H1 (cell line): ENCODE measurements at regions not wholly inside any gene's neighbourhood (a gene's known extent, or its start where the extent isn't known, plus 50 kb on each side); places are given as distances from the start of the nearest gene placed in this dataset.

ENCODE experiments used
- CTCF ChIA-PET: fragments of 300-600 bp; sonication (Branson Sonifier 250); formaldehyde crosslinking; loops from one replicate; lab custom pipeline; 2021; ENCODE audit not compliant: partially characterized antibody; lab: Charles Lee
- POLR2A ChIA-PET: fragments of 300-600 bp; sonication (Branson Sonifier 250); formaldehyde crosslinking; loops from one replicate; lab custom pipeline; 2021; ENCODE audit warnings: inconsistent platforms; ENCODE audit not compliant: partially characterized antibody; lab: Charles Lee
- DNase-seq, 2 experiments: peaks; one replicate each; pipeline versions ENCODE4 v3.0.0 to v3.0.0-alpha.2; 2010 to 2022; ENCODE audit warnings: low spot score in 2 of 2, low read depth in 1 of 2, mixed read lengths in 1 of 2
- FAIRE-seq: peaks from 2 replicates; lab custom pipeline; 2011; peaks lifted over from hg19 to GRCh38; lab: Jason Lieb, UNC
- H2AFZ ChIP-seq: 2 replicates; pipeline ENCODE4 v1.8.1; 2012; ENCODE audit warnings: low read length, inconsistent platforms
- H2AK5ac ChIP-seq: 2 replicates; pipeline ENCODE4 v1.6.1; 2013; ENCODE audit warnings: low read depth, low read length
- H2BK120ac ChIP-seq: replicated peaks from 2 replicates; pipeline ENCODE3; 2013; ENCODE audit warnings: low read depth, low read length, inconsistent platforms
- H2BK12ac ChIP-seq: 2 replicates; pipeline ENCODE4 v1.6.1; 2013; ENCODE audit warnings: low read depth, low read length
- H2BK15ac ChIP-seq: 2 replicates; pipeline ENCODE4 v1.6.1; 2013; ENCODE audit warnings: low read length
- H2BK20ac ChIP-seq: 2 replicates; pipeline ENCODE4 v1.6.1; 2013; ENCODE audit warnings: low read length
- H2BK5ac ChIP-seq: 2 replicates; pipeline ENCODE4 v1.6.1; 2013; ENCODE audit warnings: low read depth, low read length
- H3K14ac ChIP-seq: 2 replicates; pipeline ENCODE4 v1.6.1; 2013; ENCODE audit warnings: inconsistent platforms; ENCODE audit not compliant: insufficient read length
- H3K18ac ChIP-seq: 2 replicates; pipeline ENCODE4 v1.6.1; 2013; ENCODE audit warnings: low read length; ENCODE audit errors: extremely low read depth
- H3K23ac ChIP-seq: 2 replicates; pipeline ENCODE4 v1.6.1; 2013; ENCODE audit warnings: inconsistent platforms; ENCODE audit not compliant: insufficient read length
- H3K23me2 ChIP-seq: 2 replicates; pipeline ENCODE4 v1.6.1; 2013; ENCODE audit warnings: low read depth, low read length
- H3K27ac ChIP-seq: 2 replicates; pipeline ENCODE4 v1.6.1; 2011; ENCODE audit warnings: low read depth, low read length, inconsistent platforms
- H3K27me3 ChIP-seq, 4 experiments: replicated peaks in 1 of 4; 1 replicate in 1 of 4; 2 replicates in 3 of 4; pipeline versions ENCODE4 v1.6.1 to v1.8.1; 2011 to 2013; ENCODE audit warnings: low read length in 3 of 4, mild to moderate bottlenecking in 3 of 4, inconsistent platforms in 2 of 4, mixed read lengths in 2 of 4, moderate library complexity in 1 of 4; ENCODE audit not compliant: control insufficient read depth in 3 of 4, insufficient read depth in 3 of 4; ENCODE audit errors: extremely low read depth in 1 of 4
- H3K36me3 ChIP-seq, 4 experiments: 2 replicates each; pipeline versions ENCODE4 v1.6.1 to v1.8.1; 2011 to 2013; ENCODE audit warnings: mild to moderate bottlenecking in 4 of 4, low read length in 3 of 4, moderate library complexity in 2 of 4, control low read depth in 1 of 4, inconsistent platforms in 1 of 4; ENCODE audit not compliant: insufficient read depth in 4 of 4, control insufficient read depth in 2 of 4
- H3K4ac ChIP-seq: replicated peaks from 2 replicates; pipeline ENCODE3; 2013; ENCODE audit warnings: low read length, low read depth, mixed read lengths, inconsistent platforms; ENCODE audit not compliant: insufficient read length
- H3K4me1 ChIP-seq, 4 experiments: replicated peaks in 1 of 4; 1 replicate in 1 of 4; 2 replicates in 3 of 4; pipeline versions ENCODE4 v1.6.1 to v1.8.1; 2011 to 2013; ENCODE audit warnings: low read length in 3 of 4, inconsistent platforms in 2 of 4, mixed read lengths in 1 of 4; ENCODE audit not compliant: insufficient read depth in 4 of 4, control insufficient read depth in 3 of 4
- H3K4me2 ChIP-seq, 2 experiments: 2 replicates each; pipeline versions ENCODE4 v1.6.1 to v1.8.1; 2011 to 2013; ENCODE audit warnings: low read depth in 2 of 2, low read length in 2 of 2, control low read depth in 1 of 2, inconsistent platforms in 1 of 2, mild to moderate bottlenecking in 1 of 2; ENCODE audit not compliant: insufficient read depth in 1 of 2
- H3K4me3 ChIP-seq, 4 experiments: fragments of 200-600, 300-600 bp in 1 of 4; sonication (generic), shearing (Covaris generic), sonication (Bioruptor Twin) in 1 of 4; 2 replicates each; pipeline versions ENCODE4 v1.5.1 to v1.8.1; 2011 to 2016; ENCODE audit warnings: low read length in 4 of 4, low read depth in 3 of 4, control low read depth in 2 of 4, inconsistent platforms in 2 of 4, mild to moderate bottlenecking in 2 of 4, mixed read lengths in 1 of 4, moderate library complexity in 1 of 4; ENCODE audit not compliant: insufficient read depth in 2 of 4; ENCODE audit errors: extremely low read depth in 1 of 4
- H3K56ac ChIP-seq: replicated peaks from 2 replicates; pipeline ENCODE3; 2013; ENCODE audit warnings: low read depth, mild to moderate bottlenecking, mixed read lengths, low read length, inconsistent platforms; ENCODE audit not compliant: insufficient read length
- H3K79me1 ChIP-seq: 2 replicates; pipeline ENCODE4 v1.6.1; 2013; ENCODE audit warnings: low read depth, low read length, control low read depth
- H3K79me2 ChIP-seq, 2 experiments: 2 replicates each; pipeline versions ENCODE4 v1.6.1 to v1.8.1; 2012 to 2013; ENCODE audit warnings: low read length in 2 of 2, mild to moderate bottlenecking in 2 of 2, inconsistent platforms in 1 of 2; ENCODE audit not compliant: insufficient read depth in 2 of 2, control insufficient read depth in 1 of 2
- H3K9ac ChIP-seq, 4 experiments: replicated peaks in 1 of 4; 1 replicate in 1 of 4; 2 replicates in 3 of 4; pipeline versions ENCODE4 v1.6.1 to v1.8.1; 2011 to 2013; ENCODE audit warnings: low read depth in 3 of 4, low read length in 3 of 4, control low read depth in 2 of 4, mild to moderate bottlenecking in 2 of 4, moderate library complexity in 2 of 4, inconsistent platforms in 1 of 4; ENCODE audit errors: extremely low read depth in 1 of 4
- H3K9me3 ChIP-seq, 2 experiments: 2 replicates each; pipeline versions ENCODE4 v1.6.1 to v1.8.1; 2012 to 2013; ENCODE audit warnings: mild to moderate bottlenecking in 2 of 2, moderate library complexity in 2 of 2, control low read depth in 1 of 2, inconsistent platforms in 1 of 2, low read depth in 1 of 2, low read length in 1 of 2, mixed read lengths in 1 of 2; ENCODE audit not compliant: insufficient read depth in 2 of 2
- H4K20me1 ChIP-seq, 2 experiments: replicated peaks in 1 of 2; 2 replicates each; pipeline versions ENCODE3 to v1.8.1; 2011 to 2013; ENCODE audit warnings: inconsistent platforms in 2 of 2, low read length in 2 of 2, mild to moderate bottlenecking in 1 of 2; ENCODE audit not compliant: insufficient read depth in 2 of 2, control insufficient read depth in 1 of 2
- H4K5ac ChIP-seq: 2 replicates; pipeline ENCODE4 v1.6.1; 2013; ENCODE audit warnings: low read length, low read depth, mixed read lengths, inconsistent platforms; ENCODE audit not compliant: insufficient read length
- H4K8ac ChIP-seq: 2 replicates; pipeline ENCODE4 v1.8.0; 2013; ENCODE audit warnings: mild to moderate bottlenecking, moderate library complexity, low read length, inconsistent platforms; ENCODE audit not compliant: insufficient read depth; ENCODE audit errors: extremely low read depth
- H4K91ac ChIP-seq: replicated peaks from 2 replicates; pipeline ENCODE3; 2013; ENCODE audit warnings: low read length, mixed read lengths, inconsistent platforms; ENCODE audit not compliant: insufficient read length
- RAD21 ChIP-seq, 2 experiments: IDR thresholded peaks in 1 of 2; conservative IDR thresholded peaks in 1 of 2; 2 replicates each; pipeline ENCODE4 v1.6.1; 2011; ENCODE audit warnings: low read depth in 2 of 2, low read length in 2 of 2, improper control_type of control experiment in 1 of 2, inconsistent platforms in 1 of 2, mild to moderate bottlenecking in 1 of 2, moderate library complexity in 1 of 2
- SIN3A ChIP-seq, 2 experiments: IDR thresholded peaks in 1 of 2; conservative IDR thresholded peaks in 1 of 2; 2 replicates each; pipeline ENCODE4 v1.6.1; 2011 to 2012; ENCODE audit warnings: low read length in 2 of 2, improper control_type of control experiment in 1 of 2, low read depth in 1 of 2, mild to moderate bottlenecking in 1 of 2
- WGBS, 2 experiments: shearing (Covaris generic) in 1 of 2; methylation state at CpG; one replicate each; pipeline versions ENCODE4 v1.1.6 to v1.1.7; 2013 to 2015; ENCODE audit warnings: low lambda C conversion rate in 2 of 2, mixed read lengths in 2 of 2, inconsistent platforms in 1 of 2, low coverage in 1 of 2, missing lambda C conversion rate in 1 of 2; ENCODE audit not compliant: insufficient replicate concordance in 2 of 2, insufficient coverage in 1 of 2, insufficient read length in 1 of 2; ENCODE audit errors: extremely low coverage in 1 of 2, missing lambda C conversion rate in 1 of 2; 5-methylcytosine and 5-hydroxymethylcytosine counted together

- DNase-seq (no peak), FAIRE-seq (no peak)
- Histone ChIP-seq H3K9ac (no peak overlapping the region), H2BK12ac (no peak overlapping the region), H3K14ac (no peak overlapping the region), H2BK20ac (no peak overlapping the region), H3K79me1 (no peaks in the 10 kb centered on the region), H3K4me3 (no peak overlapping the region), H3K36me3 (no peaks in the 10 kb centered on the region), H3K4ac (no peak overlapping the region), H3K4me1 (no peaks in the 10 kb centered on the region; a peak in 1 of 7 replicates), H4K8ac (no peak overlapping the region), H3K9me3 (no peaks in the 10 kb centered on the region), H2AK5ac (no peak overlapping the region), H2BK15ac (no peak overlapping the region), H3K18ac (no peak overlapping the region), H4K20me1 (no peaks in the 10 kb centered on the region), H3K4me2 (no peak overlapping the region), H2BK120ac (no peak overlapping the region), H2AFZ (no peak overlapping the region), H4K5ac (no peak overlapping the region), H2BK5ac (no peak overlapping the region), H3K27me3 (peaks cover 0 to 2% (median 2%) of the 10 kb centered on the region in 4 experiments; a peak in 2 of 7 replicates), H3K23ac (no peak overlapping the region), H3K79me2 (no peaks in the 10 kb centered on the region), H4K91ac (no peak overlapping the region), H3K23me2 (no peaks in the 10 kb centered on the region), H3K27ac (no peak overlapping the region), H3K56ac (no peak overlapping the region)
- WGBS, 2 experiments, result 86% methylated on average over 7 of the region's 7 CpGs; no CpG with 5 or more reads in 1 of the 2 experiments
- ChIA-PET CTCF (interaction anchor here (0.6 to 2.9 kb wide), 12 partner anchors 9 to 233 kb away, joined by 3 to 17 read pairs (median 3); no protein-coding TSS in a partner anchor), POLR2A (interaction anchor here (0.7 kb wide), 1 partner anchor 12 kb away, joined by 3 read pairs; no protein-coding TSS in a partner anchor)
- TF ChIP-seq RAD21 (IDR thresholded peaks at IDR 0.05 in 1 of 2, conservative IDR thresholded peaks at IDR 0.05 in 1 of 2; ENCODE audit: low read depth in 2 of 2, low read length in 2 of 2) (no peak), SIN3A (conservative IDR thresholded peaks at IDR 0.05 in 1 of 2, IDR thresholded peaks at IDR 0.05 in 1 of 2; ENCODE audit: low read depth in 1 of 2, low read length in 2 of 2) (no peak)
Observed at GRCh38 chr10:113219446-113219845, 269.4 kb downstream of the TCF7L2 start.
